CD8-positive, alpha-beta memory T cell (primary cell): ENCODE measurements at regions not wholly inside any gene's neighbourhood (a gene's known extent, or its start where the extent isn't known, plus 50 kb on each side); places are given as distances from the start of the nearest gene placed in this dataset.

Experiments used
- CTCF ChIA-PET: fragments of 350-600 bp; sonication (Branson Sonifier 250); formaldehyde crosslinking; loops from one replicate; lab custom pipeline; 2021; ENCODE audit warnings: antibody characterized with exemption; lab: Charles Lee
- POLR2A ChIA-PET: fragments of 350-600 bp; sonication (Branson Sonifier 250); formaldehyde crosslinking; loops from one replicate; lab custom pipeline; 2021; ENCODE audit warnings: antibody characterized with exemption; lab: Charles Lee
- DNase-seq, 5 donors: peaks; one replicate each; pipeline versions ENCODE4 v3.0.0 to v3.0.0-alpha.2; 2020 to 2022; ENCODE audit warnings: mixed read lengths in 1 of 5
- H3K27ac ChIP-seq: one replicate; pipeline ENCODE4 v1.7.0; 2013; ENCODE audit warnings: low read depth, mild to moderate bottlenecking, low read length, moderate library complexity
- H3K27me3 ChIP-seq: 2 replicates; pipeline ENCODE4 v1.7.0; 2013; ENCODE audit warnings: low read length, mild to moderate bottlenecking; ENCODE audit not compliant: insufficient read depth, poor library complexity, severe bottlenecking
- H3K36me3 ChIP-seq: 2 replicates; pipeline ENCODE4 v1.7.0; 2013; ENCODE audit warnings: mild to moderate bottlenecking, low read length, moderate library complexity; ENCODE audit not compliant: insufficient read depth
- H3K4me1 ChIP-seq: 2 replicates; pipeline ENCODE4 v1.7.0; 2013; ENCODE audit warnings: mild to moderate bottlenecking, low read length, moderate library complexity; ENCODE audit not compliant: insufficient read depth
- H3K4me3 ChIP-seq: 2 replicates; pipeline ENCODE4 v1.7.0; 2013; ENCODE audit warnings: mild to moderate bottlenecking, low read length
- H3K9me3 ChIP-seq: 2 replicates; pipeline ENCODE4 v1.7.0; 2013; ENCODE audit warnings: mild to moderate bottlenecking, low read length
- H3K27ac Mint-ChIP-seq, 8 donors: one replicate each; pipeline ENCODE4 v1.8.0; 2020 to 2021; ENCODE audit warnings: mixed read lengths in 8 of 8, mild to moderate bottlenecking in 6 of 8, inconsistent platforms in 3 of 8, moderate library complexity in 3 of 8
- H3K27me3 Mint-ChIP-seq, 2 donors: one replicate each; pipeline ENCODE4 v1.8.0; 2020 to 2021; ENCODE audit warnings: mixed read lengths in 2 of 2, mild to moderate bottlenecking in 1 of 2, moderate library complexity in 1 of 2
- H3K36me3 Mint-ChIP-seq, 3 donors: one replicate each; pipeline ENCODE4 v1.8.0; 2020 to 2021; ENCODE audit warnings: mixed read lengths in 3 of 3, inconsistent platforms in 1 of 3, mild to moderate bottlenecking in 1 of 3
- H3K4me1 Mint-ChIP-seq, 3 donors: one replicate each; pipeline ENCODE4 v1.8.0; 2020 to 2021; ENCODE audit warnings: mixed read lengths in 3 of 3, inconsistent platforms in 1 of 3, mild to moderate bottlenecking in 1 of 3
- H3K4me3 Mint-ChIP-seq, 7 donors: one replicate each; pipeline ENCODE4 v1.8.0; 2020 to 2021; ENCODE audit warnings: mixed read lengths in 7 of 7, mild to moderate bottlenecking in 6 of 7, moderate library complexity in 4 of 7, inconsistent platforms in 2 of 7
- H3K9me3 Mint-ChIP-seq, 5 donors: one replicate each; pipeline ENCODE4 v1.8.0; 2020 to 2022; ENCODE audit warnings: mixed read lengths in 5 of 5, mild to moderate bottlenecking in 3 of 5, moderate library complexity in 2 of 5, inconsistent platforms in 1 of 5

- ChIA-PET POLR2A (no interaction called here), CTCF (interaction anchor here (1.7 kb wide), 1 partner anchor 14 kb away, joined by 5 read pairs; no protein-coding TSS in a partner anchor)
- Mint-ChIP-seq H3K27ac (no peak overlapping the region), H3K27me3 (peaks cover 4 to 6% of the 10 kb centered on the region in 2 donors), H3K9me3 (no peaks in the 10 kb centered on the region), H3K4me1 (no peaks in the 10 kb centered on the region), H3K36me3 (no peaks in the 10 kb centered on the region), H3K4me3 (no peak overlapping the region)
- Histone ChIP-seq H3K4me3 (no peak overlapping the region), H3K27ac (no peak overlapping the region), H3K36me3 (no peaks in the 10 kb centered on the region), H3K4me1 (no peaks in the 10 kb centered on the region), H3K9me3 (no peaks in the 10 kb centered on the region), H3K27me3 (no peaks in the 10 kb centered on the region)
- DNase-seq = no peak
Observed at GRCh38 chr13:24104723-24105122, 55.8 kb upstream of the SPATA13 start.

GRCh38 chr13:24106429-24106828 lies 54.1 kb upstream of the SPATA13 start:
- CTCF ChIA-PET = no interaction called here

GRCh38 chr13:24107955-24108614 lies 52.4 kb upstream of the SPATA13 start:
- H3K4me1 ChIP-seq = no peaks in the 10 kb centered on the region
- Mint-ChIP-seq H3K36me3 (no peaks in the 10 kb centered on the region), H3K27me3 (peaks cover 8 to 18% of the 10 kb centered on the region in 2 donors), H3K4me3 (no peak overlapping the region), H3K27ac (no peak overlapping the region), H3K4me1 (no peaks in the 10 kb centered on the region), H3K9me3 (no peaks in the 10 kb centered on the region)
- H3K4me3 ChIP-seq = no peak overlapping the region
- no peak for DNase-seq
- H3K9me3 ChIP-seq = no peaks in the 10 kb centered on the region
- ChIA-PET POLR2A (no interaction called here), CTCF (no interaction called here)
- H3K27me3 ChIP-seq = no peaks in the 10 kb centered on the region
- H3K36me3 ChIP-seq = no peaks in the 10 kb centered on the region
- H3K27ac ChIP-seq = no peak overlapping the region

More at GRCh38 chr13:24106429-24106828, 54.1 kb upstream of the SPATA13 start:
- no peaks in the 10 kb centered on the region for H3K36me3 Mint-ChIP-seq
- no peaks in the 10 kb centered on the region for H3K9me3 Mint-ChIP-seq
- Histone ChIP-seq H3K27me3 (no peaks in the 10 kb centered on the region), H3K9me3 (no peaks in the 10 kb centered on the region), H3K27ac (no peak overlapping the region), H3K4me3 (no peak overlapping the region), H3K4me1 (no peaks in the 10 kb centered on the region), H3K36me3 (no peaks in the 10 kb centered on the region)
- POLR2A ChIA-PET = no interaction called here
- DNase-seq = no peak
- H3K27me3 Mint-ChIP-seq = peaks cover 7 to 9% of the 10 kb centered on the region in 2 donors
- H3K4me1 Mint-ChIP-seq = no peaks in the 10 kb centered on the region
- no peak overlapping the region for H3K27ac Mint-ChIP-seq
- no peak overlapping the region for H3K4me3 Mint-ChIP-seq

DNA sequence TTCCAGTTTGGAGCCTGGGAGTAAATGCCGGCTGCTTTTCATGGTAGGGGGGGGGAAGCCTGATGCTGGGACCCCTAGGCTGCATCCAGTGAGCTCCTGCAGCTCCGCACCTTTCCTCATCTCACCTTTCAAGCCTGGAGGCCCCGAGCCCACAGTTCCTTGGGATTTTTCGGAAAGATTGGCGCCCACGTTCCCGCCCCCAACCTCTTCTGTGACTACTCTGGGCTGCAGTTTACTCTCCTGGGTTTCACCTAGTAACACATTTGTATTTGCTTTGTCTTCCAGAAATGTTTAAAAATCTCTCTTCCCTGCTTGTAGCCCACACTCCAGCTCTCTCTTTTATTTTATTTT lies 51.9 kb upstream of the SPATA13 start:
- Histone ChIP-seq H3K27ac (no peak overlapping the region), H3K4me3 (no peak overlapping the region), H3K4me1 (no peaks in the 10 kb centered on the region), H3K27me3 (no peaks in the 10 kb centered on the region), H3K9me3 (no peaks in the 10 kb centered on the region), H3K36me3 (no peaks in the 10 kb centered on the region)
- Mint-ChIP-seq H3K27me3 (peaks cover 8 to 18% of the 10 kb centered on the region in 2 donors), H3K4me3 (no peak overlapping the region), H3K9me3 (no peaks in the 10 kb centered on the region), H3K4me1 (no peaks in the 10 kb centered on the region), H3K36me3 (no peaks in the 10 kb centered on the region), H3K27ac (no peak overlapping the region)
- CTCF ChIA-PET = no interaction called here
- POLR2A ChIA-PET = no interaction called here
- no peak for DNase-seq

DNA sequence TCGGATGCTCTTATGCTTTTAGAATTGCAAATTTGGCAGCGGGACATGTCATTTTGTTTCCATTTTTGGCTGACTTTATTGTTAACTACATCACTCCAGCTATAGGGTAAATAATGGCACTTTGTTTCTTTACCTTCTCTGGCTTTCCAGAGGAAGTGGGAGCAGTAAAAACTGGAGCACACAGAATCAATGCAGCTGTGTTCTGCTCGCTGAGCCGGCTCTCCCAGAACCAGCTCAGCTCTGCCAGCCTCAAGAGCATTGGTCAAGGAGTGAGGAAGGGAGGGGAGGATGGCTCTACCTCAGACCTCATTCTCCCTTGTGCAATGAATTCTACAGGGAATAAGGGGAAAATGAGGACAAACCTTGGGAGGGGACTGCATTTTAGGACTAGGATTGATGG lies 50.5 kb upstream of the SPATA13 start:
- no peak overlapping the region for H3K27ac Mint-ChIP-seq
- no peak overlapping the region for H3K4me3 ChIP-seq
- H3K9me3 Mint-ChIP-seq = no peaks in the 10 kb centered on the region
- no peaks in the 10 kb centered on the region for H3K4me1 ChIP-seq
- no peaks in the 10 kb centered on the region for H3K9me3 ChIP-seq
- H3K27ac ChIP-seq = no peak overlapping the region
- ChIA-PET POLR2A (no interaction called here), CTCF (no interaction called here)
- DNase-seq = no peak
- no peaks in the 10 kb centered on the region for H3K4me1 Mint-ChIP-seq
- peaks cover 8 to 22% of the 10 kb centered on the region in 2 donors for H3K27me3 Mint-ChIP-seq
- H3K36me3 Mint-ChIP-seq = no peaks in the 10 kb centered on the region
- H3K27me3 ChIP-seq = no peaks in the 10 kb centered on the region
- no peaks in the 10 kb centered on the region for H3K36me3 ChIP-seq
- H3K4me3 Mint-ChIP-seq = no peak overlapping the region
